Tibial artery (tissue), 4 donors: ENCODE measurements at regions not wholly inside any gene's neighbourhood (a gene's known extent, or its start where the extent isn't known, plus 50 kb on each side); places are given as distances from the start of the nearest gene placed in this dataset.

Experiments
- DNase-seq, 2 donors: peaks; one replicate each; pipeline ENCODE4 v3.0.0-alpha.2; 2019
- H3K27ac ChIP-seq, 2 donors: fragments of 200-600 bp; sonication (generic) in 1 of 2; 1 replicate in 1 of 2; 2 replicates in 1 of 2; pipeline ENCODE4 v1.5.1; 2018 to 2019; ENCODE audit warnings: mild to moderate bottlenecking in 1 of 2
- H3K27me3 ChIP-seq, 2 donors: fragments of 200-600 bp; sonication (generic) in 1 of 2; one replicate each; pipeline versions ENCODE4 v1.5.1 to v1.6.0; 2016 to 2019
- H3K36me3 ChIP-seq, 3 donors: fragments of 200-600 bp; sonication (generic) in 2 of 3; one replicate each; pipeline ENCODE4 v1.5.1; 2016 to 2019; ENCODE audit warnings: mild to moderate bottlenecking in 2 of 3
- H3K4me1 ChIP-seq, 4 donors: fragments of 200-600 bp; sonication (generic) in 2 of 4; 1 replicate in 3 of 4; 2 replicates in 1 of 4; pipeline ENCODE4 v1.5.1; 2016 to 2019
- H3K4me3 ChIP-seq, 2 donors: fragments of 200-600 bp; sonication (generic) in 1 of 2; 1 replicate in 1 of 2; 2 replicates in 1 of 2; pipeline ENCODE4 v1.5.1; 2018 to 2019; ENCODE audit warnings: mild to moderate bottlenecking in 2 of 2
- H3K9me3 ChIP-seq, 3 donors: fragments of 200-600 bp; sonication (generic) in 1 of 3; one replicate each; pipeline ENCODE4 v1.5.1; 2016 to 2019
- intact Hi-C: fragments of 100-400 bp; cut with DNase I; formaldehyde crosslinking; loops from one replicate; pipeline ENCODE4 v1.15.0; 2023; ENCODE audit warnings: low total_unique reads
- TF ChIP-seq, protein P1 (sequence below), 2 experiments: fragments of 200-600 bp in 1 of 2; fragments of 450-650 bp in 1 of 2; IDR thresholded peaks; one replicate each; pipeline ENCODE4 v1.5.1; 2017 to 2019; ENCODE audit warnings: antibody characterized with exemption in 2 of 2, mild to moderate bottlenecking in 1 of 2, moderate library complexity in 1 of 2

- Histone ChIP-seq H3K27me3 (no peaks in the 10 kb centered on the region), H3K4me3 (no peak overlapping the region), H3K9me3 (no peaks in the 10 kb centered on the region), H3K4me1 (peaks cover 0 to 5% (median 2%) of the 10 kb centered on the region in 4 donors), H3K27ac (no peak overlapping the region), H3K36me3 (no peaks in the 10 kb centered on the region)
- DNase-seq: no peak
- TF ChIP-seq, protein P1, sequence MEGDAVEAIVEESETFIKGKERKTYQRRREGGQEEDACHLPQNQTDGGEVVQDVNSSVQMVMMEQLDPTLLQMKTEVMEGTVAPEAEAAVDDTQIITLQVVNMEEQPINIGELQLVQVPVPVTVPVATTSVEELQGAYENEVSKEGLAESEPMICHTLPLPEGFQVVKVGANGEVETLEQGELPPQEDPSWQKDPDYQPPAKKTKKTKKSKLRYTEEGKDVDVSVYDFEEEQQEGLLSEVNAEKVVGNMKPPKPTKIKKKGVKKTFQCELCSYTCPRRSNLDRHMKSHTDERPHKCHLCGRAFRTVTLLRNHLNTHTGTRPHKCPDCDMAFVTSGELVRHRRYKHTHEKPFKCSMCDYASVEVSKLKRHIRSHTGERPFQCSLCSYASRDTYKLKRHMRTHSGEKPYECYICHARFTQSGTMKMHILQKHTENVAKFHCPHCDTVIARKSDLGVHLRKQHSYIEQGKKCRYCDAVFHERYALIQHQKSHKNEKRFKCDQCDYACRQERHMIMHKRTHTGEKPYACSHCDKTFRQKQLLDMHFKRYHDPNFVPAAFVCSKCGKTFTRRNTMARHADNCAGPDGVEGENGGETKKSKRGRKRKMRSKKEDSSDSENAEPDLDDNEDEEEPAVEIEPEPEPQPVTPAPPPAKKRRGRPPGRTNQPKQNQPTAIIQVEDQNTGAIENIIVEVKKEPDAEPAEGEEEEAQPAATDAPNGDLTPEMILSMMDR (IDR thresholded peaks at IDR 0.05): no peak
- intact Hi-C loops: loop anchor here (10.0 kb wide), 1 partner anchor 81 kb away; no protein-coding TSS in a partner anchor
Measured at GRCh38 chr17:27403480-27404005, 52.7 kb upstream of the KSR1 start.

GRCh38 chr17:27404676-27405075 is 51.6 kb upstream of the KSR1 start:
- no peak for DNase-seq
- intact Hi-C loops: loop anchor here (10.0 kb wide), 1 partner anchor 80 kb away; no protein-coding TSS in a partner anchor
- H3K9me3 ChIP-seq: no peaks in the 10 kb centered on the region

More at GRCh38 chr17:27404676-27405075, 51.6 kb upstream of the KSR1 start:
- no peak overlapping the region for H3K4me3 ChIP-seq
- H3K36me3 ChIP-seq: no peaks in the 10 kb centered on the region
- H3K27me3 ChIP-seq: no peaks in the 10 kb centered on the region
- H3K27ac ChIP-seq: no peak overlapping the region
- H3K4me1 ChIP-seq: peaks cover 0 to 8% (median 6%) of the 10 kb centered on the region in 4 donors
- TF ChIP-seq, protein P1 (IDR thresholded peaks at IDR 0.05): no peak
